ENCODE measurements at regions not wholly inside any gene's neighbourhood (a gene's known extent, or its start where the extent isn't known, plus 50 kb on each side); places are given as distances from the start of the nearest gene placed in this dataset.
"Not testable (repeated sequence)": the region's sequence is repeated elsewhere in the genome, so short reads cannot be mapped to it uniquely, and the experiment has no call there.

DNA sequence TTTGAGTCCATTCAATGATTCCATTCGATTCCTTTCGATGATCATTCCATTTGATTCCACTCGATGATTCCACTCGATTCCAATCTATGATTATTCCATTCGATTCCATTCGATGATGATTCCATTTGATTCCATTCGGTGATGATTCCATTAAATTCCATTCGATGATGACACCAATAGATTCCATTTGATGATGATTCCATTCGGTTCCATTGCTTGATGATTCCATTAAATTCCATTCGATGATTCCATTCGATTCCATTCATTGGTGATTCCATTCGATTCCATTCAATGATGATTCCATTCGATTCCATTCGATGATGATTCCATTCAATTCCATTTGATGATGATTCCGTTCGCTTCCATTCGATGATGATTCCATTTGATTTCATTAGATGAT, 1104.1 kb downstream of the RPIA start:
- not testable (repeated sequence) for DNase-seq (ENCODE audit: low read depth in 4 of 4, low spot score in 2 of 4)

DNA sequence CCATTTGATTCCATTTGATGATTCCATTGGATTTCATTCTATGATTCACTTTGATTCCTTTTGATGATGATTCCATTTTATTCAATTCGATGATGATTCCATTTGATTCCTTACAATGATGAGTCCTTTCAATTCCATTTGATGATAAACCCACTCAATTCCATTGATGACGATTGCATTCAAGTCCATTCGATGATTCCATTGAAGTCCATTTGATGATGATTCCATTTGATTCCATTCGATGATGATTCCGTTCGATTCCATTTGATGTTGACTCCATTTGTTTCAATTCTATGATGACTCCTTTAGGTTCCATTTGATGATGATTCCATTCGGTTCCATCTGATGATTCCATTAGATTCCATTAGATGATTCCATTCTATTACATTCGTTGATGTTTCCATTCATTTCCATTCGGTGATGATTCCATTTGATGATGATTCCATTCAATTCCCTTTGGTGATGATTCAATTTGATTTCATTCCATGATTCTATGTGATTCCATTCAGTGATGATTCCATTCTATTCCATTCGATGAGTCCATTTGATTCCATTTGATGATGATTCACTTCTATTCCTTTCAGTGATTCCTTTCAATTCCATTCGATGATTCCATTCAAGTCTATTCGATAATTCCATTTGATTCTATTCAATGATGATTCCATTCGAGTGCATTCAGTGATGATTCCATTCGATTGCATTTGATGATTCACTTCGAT, 1106.0 kb downstream of the RPIA start:
- no peak for DNase-seq (ENCODE audit: low read depth in 4 of 4, low spot score in 2 of 4)

DNA sequence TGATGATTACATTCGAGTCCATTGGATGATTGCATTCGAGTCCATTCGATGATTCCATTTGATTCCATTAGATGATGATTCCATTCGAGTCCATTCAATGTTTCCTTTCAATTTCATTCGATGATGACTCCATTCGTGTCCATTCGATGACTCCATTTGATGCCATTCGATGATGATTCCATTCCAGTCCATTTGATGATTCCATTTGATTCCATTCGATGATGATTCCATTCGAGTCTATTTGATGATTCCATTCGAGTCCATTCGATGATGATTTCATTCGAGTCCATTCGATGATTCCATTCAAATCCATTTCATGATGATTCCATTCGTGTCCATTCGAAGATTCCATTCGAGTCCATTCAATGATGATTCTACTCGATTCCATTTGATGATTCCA, 1109.7 kb downstream of the RPIA start:
- not testable (repeated sequence) for DNase-seq (ENCODE audit: low read depth in 4 of 4, low spot score in 2 of 4)

DNA sequence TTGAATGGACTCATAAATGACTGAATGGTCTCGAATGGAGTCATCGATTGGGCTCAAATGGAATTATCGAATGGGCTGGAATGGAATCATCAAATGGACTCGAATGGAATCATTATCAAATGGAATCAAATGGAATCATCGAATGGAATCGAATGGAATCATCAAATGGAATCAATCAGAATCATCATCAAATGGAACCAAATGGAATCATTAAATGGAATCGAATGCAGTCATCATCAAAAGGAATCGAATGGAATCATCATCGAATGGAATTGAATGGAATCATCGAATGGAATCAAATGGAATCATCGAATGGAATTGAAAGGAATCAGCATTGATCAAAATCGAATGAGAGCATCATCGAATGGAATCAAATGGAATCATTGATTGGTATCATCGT, 1114.9 kb downstream of the RPIA start:
- not testable (repeated sequence) for DNase-seq (ENCODE audit: low read depth in 4 of 4, low spot score in 2 of 4)

DNA sequence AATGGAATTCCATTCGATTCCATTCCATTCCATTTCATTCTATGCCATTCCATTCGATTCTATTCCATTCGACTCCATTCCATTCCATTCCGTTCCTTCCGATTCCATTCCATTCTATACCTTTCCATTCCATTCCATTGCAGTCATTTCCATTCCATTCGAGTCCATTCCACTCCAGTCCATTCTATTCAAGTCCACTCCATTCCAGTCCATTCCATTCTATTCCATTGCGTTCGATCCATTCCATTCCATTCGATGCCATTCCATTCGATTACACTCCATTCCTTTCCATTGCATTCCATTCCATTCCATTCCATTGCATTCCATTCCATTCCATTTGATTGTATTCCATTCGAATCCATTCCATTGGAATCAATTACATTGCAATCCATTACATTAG, 1119.8 kb downstream of the RPIA start:
- DNase-seq (ENCODE audit: low read depth in 4 of 4, low spot score in 2 of 4): no peak

DNA sequence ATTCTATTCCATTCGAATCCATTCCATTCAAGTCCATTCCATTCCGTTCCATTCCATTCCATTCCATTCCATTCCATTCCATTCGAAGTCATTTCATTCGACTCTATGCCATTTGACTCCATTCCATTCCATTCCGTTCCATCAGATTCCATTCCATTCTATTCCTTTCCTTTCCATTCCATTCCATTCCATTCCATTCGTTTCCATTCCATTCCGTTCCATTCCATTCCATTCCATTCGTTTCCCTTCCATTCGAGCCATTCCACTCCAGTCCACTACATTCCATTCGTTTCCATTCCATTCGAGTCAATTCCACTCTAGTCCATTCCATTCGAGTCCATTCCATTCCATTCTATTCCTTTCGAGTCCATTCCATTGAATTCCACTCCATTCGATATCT, 1120.4 kb downstream of the RPIA start:
- DNase-seq (ENCODE audit: low read depth in 4 of 4, low spot score in 2 of 4): not testable (repeated sequence)

DNA sequence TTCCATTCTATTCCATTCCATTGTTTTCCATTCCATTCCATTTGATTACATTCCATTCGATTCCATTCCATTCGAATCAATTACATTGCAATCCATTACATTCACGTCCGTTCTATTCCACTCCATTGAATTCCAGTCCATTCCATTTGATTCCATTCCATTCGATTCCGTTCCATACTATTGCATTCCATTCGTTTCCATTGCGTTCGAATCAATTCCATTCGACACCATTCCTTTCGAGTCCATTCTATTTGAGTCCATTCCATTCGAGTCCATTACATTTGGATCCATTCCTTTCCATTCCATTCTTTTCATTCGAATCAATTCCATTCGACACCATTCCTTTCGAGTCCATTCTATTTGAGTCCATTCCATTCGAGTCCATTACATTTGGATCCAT, 1122.9 kb downstream of the RPIA start:
- DNase-seq (ENCODE audit: low read depth in 4 of 4, low spot score in 2 of 4): not testable (repeated sequence)

DNA sequence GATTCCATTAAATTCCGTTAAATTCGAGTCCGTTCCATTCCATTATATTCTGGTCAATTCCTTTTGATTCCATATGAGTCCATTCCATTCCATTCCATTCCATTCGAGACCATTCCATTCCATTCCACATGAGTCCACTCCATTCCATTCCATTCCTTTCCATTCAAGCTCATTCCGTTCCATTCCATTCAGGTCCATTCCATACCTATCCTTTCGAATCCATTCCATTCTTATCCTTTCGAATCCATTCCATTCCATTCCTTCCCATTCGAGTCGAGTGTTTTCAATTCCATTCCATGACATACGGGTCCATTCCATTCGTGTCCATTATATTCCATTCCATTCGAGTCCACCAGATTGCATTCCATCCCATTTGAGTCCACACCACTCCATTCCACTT, 1127.4 kb downstream of the RPIA start:
- DNase-seq (ENCODE audit: low read depth in 4 of 4, low spot score in 2 of 4): no peak

DNA sequence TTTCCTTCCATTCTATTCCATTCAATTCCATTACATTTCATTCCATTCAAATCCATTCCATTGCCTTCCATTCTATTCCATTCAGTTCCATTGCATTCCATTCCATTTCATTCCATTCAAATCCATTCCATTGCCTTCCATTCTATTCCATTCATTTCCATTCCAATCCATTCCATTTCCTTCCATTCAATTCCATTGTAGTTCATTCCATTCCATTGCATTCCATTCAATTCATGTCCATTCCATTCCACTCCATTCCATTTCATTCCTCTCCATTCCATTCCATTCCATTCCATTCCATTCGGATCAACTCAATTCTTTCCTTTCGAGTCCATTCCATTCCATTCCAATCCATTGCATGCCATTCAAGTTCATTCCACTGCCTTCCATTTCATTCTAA, 1128.3 kb downstream of the RPIA start:
- no peak for DNase-seq (ENCODE audit: low read depth in 4 of 4, low spot score in 2 of 4)

DNA sequence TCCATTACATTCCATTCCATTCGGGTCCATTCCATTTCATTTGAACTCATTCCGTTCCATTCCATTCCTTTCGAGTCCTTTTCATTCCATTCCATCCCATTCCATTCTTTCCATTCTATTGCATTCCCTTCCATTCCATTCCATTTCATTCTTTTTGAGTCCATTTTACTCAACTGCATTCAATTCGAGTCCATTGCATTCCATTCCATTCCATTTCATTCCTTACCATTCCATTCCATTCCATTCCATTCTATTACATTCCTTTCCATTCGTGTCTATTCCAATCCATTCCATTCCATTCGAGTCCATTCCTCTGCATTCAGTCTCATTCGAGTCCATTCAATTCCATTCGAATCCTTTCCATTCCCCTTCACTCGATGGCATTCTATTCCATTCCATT, 1128.8 kb downstream of the RPIA start:
- DNase-seq (ENCODE audit: low read depth in 4 of 4, low spot score in 2 of 4): no peak

DNA sequence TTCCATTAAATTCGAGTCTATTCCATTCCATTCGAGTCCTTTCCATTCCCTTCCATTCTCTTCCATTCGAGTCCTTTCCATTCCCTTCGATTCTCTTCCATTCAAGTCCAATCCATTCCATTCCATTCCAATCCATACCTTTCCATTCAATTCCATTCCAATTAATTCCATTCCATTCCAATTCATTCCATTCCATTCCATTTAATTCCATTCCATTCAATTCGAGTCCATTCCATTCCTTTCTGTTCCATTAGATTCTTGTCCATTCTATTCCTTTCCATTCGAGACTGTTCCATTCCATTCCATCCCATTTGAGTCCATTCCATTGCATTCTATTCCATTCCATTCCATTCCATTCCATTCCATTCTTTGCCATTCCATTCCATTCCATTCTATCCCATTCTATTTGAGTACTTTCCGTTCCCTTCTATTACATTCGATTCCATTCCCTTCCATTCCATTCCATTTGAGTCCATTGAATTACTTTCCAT, 1130.0 kb downstream of the RPIA start:
- no peak for DNase-seq (ENCODE audit: low read depth in 4 of 4, low spot score in 2 of 4)

DNA sequence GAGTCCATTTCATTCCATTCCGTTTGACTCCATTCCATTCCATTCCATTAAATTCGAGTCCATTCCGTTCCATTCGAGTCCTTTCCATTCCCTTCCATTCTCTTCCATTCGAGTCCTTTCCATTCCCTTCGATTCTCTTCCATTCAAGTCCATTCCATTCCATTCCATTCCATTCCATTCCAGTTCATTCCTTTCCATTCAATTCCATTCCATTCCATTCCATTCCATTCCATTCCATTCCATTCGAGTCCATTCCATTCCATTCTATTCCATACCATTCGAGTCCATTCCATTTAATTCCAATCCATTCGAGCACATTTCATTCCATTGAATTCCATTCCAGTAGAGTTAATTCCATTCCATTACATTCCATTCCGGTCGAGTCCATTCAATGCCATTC, 1130.9 kb downstream of the RPIA start:
- not testable (repeated sequence) for DNase-seq (ENCODE audit: low read depth in 4 of 4, low spot score in 2 of 4)

DNA sequence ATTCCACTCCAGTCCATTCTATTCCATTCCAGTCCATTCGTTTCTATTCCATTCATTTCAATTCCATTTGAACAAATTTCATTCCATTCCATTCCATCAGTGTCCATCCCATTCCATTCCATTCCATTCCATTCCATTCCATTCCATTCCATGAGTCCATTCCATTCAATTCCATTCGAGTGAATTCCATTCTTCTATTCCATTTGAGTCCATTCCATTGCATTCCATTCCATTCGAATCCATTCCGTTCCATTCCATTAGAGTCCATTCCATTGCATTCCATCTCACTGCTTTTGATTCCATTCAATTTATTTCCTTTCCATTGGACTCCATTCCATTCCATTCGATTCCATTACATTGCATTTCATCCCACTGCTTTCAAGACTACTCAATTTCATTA, 1132.1 kb downstream of the RPIA start:
- DNase-seq (ENCODE audit: low read depth in 4 of 4, low spot score in 2 of 4): no peak

DNA sequence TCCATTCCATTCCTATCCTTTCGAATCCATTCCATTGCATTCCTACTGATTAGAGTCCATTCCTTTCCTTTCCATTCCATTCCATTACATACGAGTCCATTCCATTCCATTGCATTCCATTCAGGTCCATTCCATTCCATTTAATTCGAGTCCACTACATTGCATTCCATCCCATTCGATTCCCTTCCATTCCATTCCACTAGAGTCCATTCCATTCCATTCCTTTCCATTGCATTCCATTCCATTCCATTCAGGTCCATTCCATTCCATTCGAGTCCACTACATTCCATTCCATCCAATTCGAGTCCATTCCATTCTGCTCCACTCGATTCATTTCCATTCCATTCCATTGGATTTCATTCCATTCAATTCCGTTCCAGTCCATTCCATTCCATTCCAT, 1133.6 kb downstream of the RPIA start:
- DNase-seq (ENCODE audit: low read depth in 4 of 4, low spot score in 2 of 4): no peak

DNA sequence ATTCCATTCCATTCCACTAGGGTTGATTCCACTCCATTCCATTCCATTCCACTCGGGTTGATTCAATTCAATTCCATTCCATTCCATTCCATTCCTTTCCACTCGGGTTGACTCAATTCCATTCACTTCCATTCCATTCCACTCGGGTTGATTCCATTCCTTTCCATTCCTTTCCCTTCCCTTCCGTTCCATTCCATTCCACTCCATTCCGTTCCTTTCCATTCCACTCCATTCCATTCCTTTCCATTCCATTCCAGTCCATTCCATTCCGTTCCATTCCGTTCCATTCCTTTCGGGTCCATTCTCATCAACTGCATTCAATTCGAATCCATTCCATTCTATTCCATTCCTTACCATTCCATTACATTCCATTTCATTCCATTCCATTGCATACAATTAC, 1135.3 kb downstream of the RPIA start:
- not testable (repeated sequence) for DNase-seq (ENCODE audit: low read depth in 4 of 4, low spot score in 2 of 4)

DNA sequence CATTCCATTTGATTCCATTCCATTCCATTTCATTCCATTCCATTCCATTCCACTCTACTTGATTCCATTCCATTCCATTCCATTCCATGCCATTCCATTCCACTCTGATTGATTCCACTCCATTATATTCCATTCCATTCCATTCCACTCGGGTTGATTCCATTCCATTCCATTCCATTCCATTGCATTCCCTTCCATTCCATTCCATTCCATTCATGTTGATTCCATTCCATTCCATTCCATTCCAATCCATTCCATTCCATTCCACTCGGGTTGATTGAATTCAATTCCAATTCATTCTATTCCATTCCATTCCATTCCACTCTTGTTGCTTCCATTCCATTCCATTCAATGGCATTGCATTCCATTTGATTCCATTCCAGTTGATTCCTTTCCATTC, 1136.4 kb downstream of the RPIA start:
- not testable (repeated sequence) for DNase-seq (ENCODE audit: low read depth in 4 of 4, low spot score in 2 of 4)

DNA sequence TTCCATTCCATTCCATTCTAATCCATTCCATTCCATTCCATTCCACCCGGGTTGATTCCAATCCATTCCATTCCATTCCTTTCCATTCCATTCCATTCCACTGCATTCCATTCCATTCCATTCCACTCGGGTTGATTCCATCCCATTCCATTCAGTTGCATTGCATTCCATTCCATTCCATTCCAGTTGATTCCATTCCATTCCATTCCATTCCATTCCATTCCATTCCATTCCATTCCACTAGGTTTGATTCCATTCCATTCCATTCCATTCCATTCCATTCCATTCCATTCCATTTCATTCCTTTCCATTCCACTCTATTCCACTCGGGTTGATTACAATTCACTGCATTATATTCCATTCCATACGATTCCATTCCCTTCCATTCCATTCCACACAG, 1136.9 kb downstream of the RPIA start:
- not testable (repeated sequence) for DNase-seq (ENCODE audit: low read depth in 4 of 4, low spot score in 2 of 4)

DNA sequence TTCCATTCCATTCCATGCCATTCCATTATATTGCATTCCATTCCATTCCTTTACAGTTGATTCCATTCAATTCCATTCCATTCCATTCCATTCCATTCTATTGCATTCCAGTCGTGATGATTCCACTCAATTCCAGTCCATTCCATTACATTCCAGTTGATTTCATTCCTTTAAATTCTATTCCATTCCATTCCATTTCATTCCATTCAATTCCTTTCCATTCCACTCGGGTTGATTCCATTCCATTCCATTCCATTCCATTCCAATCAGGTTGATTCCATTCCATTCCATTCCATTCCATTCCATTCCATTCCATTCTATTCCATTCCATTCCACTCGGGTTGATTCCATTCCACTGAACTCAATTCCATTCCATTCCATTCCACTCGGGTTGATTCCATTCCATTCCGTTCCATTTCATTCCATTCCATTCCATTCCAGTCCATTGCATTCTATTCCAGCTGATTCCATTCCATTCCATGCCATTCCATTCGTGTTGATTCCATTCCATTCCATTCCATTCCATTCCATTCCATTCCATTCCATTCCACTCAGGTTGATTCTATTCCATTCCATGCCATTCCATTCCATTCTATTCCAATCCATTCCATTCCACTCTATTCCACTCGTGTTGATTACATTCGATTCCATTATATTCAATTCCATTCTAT, 1137.6 kb downstream of the RPIA start:
- not testable (repeated sequence) for DNase-seq (ENCODE audit: low read depth in 4 of 4, low spot score in 2 of 4)

DNA sequence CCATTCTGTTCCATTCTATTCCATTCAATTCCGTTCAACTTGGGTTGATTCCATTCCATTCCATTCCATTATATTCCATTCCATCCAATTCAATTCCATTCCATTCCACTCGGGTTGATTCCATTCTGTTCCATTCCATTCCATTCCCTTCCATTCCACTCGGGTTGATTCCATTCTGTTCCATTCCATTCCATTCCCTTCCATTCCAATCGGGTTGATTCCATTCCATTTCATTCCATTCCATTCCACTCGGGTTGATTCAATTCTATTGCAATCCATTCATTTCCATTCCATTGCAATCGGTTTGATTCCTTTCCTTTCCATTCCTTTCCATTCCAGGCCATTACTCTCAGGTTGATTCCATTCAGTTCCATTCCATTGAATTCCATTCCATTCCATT, 1138.4 kb downstream of the RPIA start:
- DNase-seq (ENCODE audit: low read depth in 4 of 4, low spot score in 2 of 4): no peak

DNA sequence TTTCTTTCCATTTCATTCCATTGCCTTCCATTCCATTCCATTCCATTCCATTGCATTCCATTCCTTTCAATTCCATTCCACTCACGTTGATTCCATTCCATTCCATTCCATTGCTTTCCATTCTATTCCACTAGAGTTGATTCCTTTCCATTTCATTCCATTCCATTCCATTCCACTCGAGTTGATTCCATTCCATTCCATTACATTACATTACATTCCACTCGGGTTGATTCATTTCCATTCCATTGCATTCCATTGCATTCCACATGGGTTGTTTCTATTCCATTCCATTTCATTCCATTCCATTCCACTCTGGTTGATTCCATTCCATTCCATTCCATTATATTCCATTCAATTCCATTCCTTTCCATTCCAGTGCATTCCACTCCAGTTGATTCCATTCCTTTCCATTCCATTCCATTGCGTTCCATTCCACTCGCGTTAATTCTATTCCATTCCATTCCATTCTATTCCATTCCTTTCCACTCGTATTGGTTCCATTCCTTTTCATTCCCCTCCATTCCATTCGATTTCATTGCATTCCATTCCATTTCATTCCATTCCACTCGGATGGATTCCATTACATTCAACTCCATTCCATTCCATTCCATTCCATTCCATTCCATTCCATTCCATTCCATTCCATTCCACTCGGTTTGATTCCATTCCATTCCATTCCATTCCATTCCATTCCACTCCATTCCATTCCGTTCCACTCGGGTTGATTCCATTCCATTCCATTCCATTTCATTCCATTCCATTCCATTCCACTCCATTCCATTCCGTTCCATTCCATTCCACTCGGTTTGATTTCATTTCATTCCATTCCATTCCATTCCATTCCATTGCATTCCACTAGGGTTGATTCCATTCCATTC, 1139.1 kb downstream of the RPIA start:
- not testable (repeated sequence) for DNase-seq (ENCODE audit: low read depth in 4 of 4, low spot score in 2 of 4)

Data from left renal cortex interstitium (tissue), 4 donors.